ENCODE measurements at regions not wholly inside any gene's neighbourhood (a gene's known extent, or its start where the extent isn't known, plus 50 kb on each side); places are given as distances from the start of the nearest gene placed in this dataset.

DNA sequence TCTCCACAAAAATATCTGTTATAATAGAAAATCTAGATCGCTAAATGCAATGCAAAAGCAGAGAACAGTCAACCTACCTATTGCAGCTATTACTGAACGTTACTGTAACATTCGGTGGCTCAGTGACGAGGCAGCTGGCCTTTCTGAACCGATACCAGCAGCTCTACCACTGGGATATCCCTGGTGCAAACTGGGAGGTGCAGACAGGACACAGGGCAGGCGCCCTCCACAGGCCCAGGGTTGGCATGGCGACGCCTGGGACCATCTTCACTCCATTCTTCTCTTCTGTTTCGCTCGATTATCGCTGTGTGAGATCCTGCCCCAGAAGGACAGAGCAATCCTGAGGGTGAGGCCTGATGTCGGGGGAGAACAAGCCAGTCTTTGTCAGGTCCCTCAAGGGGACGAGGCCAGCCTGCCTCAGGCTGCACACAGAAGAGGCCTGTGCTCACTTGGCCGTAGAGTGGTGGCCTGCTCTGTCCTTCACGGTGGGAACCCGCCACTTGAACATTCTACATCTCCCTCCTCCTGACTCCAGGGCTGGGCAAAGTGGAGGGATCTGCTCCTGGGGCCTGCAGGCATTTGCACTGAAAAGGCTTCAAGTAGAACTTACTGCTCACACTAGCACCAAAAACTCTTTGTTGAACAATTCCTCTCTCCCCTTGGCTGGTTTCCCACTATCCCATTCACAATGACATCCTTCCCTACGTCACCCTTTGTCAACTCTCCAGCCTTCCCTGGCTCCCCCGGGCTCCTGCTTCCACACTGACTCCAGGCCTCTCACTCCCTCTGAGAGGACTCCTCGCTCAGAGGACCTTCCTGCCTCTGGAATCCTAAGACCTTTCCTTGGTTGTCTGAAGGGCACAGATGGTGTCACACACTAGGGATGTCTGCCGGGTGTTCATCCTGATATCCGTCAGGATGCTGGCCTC lies 49.7 kb downstream of the CYRIA start:
- no peak overlapping the region for H3K4me3 ChIP-seq (ENCODE audit: low read depth, low read length)
- no peak overlapping the region for H3K27ac ChIP-seq (ENCODE audit: low read depth, low read length)

DNA sequence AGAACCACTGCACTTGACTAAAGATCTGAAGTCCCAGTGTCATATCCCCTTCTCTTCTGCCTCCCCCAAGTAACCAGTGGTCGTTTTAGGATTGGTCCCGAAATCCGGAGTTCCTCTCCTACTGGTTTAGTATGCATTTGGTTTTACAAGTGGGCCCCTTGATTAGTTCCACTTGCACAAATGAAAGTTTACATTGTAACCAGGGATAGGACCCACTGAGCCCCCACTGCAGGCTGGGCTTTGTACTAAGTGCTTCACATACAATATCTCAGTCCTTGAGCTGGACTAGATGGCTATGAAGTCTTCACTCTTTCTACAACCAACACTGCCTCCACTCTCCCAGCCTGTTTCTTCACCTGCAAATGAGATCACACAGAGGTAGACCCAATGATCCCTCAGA lies 50.4 kb downstream of the CYRIA start:
- H3K9ac ChIP-seq (ENCODE audit: low read length), result no peak overlapping the region
- H3K36me3 ChIP-seq (ENCODE audit: control insufficient read depth, insufficient read depth, low read length), result no peaks in the 10 kb centered on the region
- no peaks in the 10 kb centered on the region for H3K27me3 ChIP-seq (ENCODE audit: control insufficient read depth, insufficient read depth, low read length)
- no peak overlapping the region for H3K4me3 ChIP-seq (ENCODE audit: low read depth, low read length)
- H3K4me1 ChIP-seq (ENCODE audit: control insufficient read depth, insufficient read depth, low read length), result peaks cover 14% of the 10 kb centered on the region; the same call in 1 of the 2 replicates
- H3K27ac ChIP-seq (ENCODE audit: low read depth, low read length), result no peak overlapping the region
- no peaks in the 10 kb centered on the region for H3K9me3 ChIP-seq (ENCODE audit: control insufficient read depth, insufficient read depth, low read depth, low read length)

More for the DNA sequence above, 49.7 kb downstream of the CYRIA start:
- H3K9ac ChIP-seq (ENCODE audit: low read length), result no peak overlapping the region
- H3K36me3 ChIP-seq (ENCODE audit: control insufficient read depth, insufficient read depth, low read length), result no peaks in the 10 kb centered on the region
- no peaks in the 10 kb centered on the region for H3K27me3 ChIP-seq (ENCODE audit: control insufficient read depth, insufficient read depth, low read length)
- H3K4me1 ChIP-seq (ENCODE audit: control insufficient read depth, insufficient read depth, low read length), result peaks cover 14% of the 10 kb centered on the region; the same call in 1 of the 2 replicates
- no peaks in the 10 kb centered on the region for H3K9me3 ChIP-seq (ENCODE audit: control insufficient read depth, insufficient read depth, low read depth, low read length)

DNA sequence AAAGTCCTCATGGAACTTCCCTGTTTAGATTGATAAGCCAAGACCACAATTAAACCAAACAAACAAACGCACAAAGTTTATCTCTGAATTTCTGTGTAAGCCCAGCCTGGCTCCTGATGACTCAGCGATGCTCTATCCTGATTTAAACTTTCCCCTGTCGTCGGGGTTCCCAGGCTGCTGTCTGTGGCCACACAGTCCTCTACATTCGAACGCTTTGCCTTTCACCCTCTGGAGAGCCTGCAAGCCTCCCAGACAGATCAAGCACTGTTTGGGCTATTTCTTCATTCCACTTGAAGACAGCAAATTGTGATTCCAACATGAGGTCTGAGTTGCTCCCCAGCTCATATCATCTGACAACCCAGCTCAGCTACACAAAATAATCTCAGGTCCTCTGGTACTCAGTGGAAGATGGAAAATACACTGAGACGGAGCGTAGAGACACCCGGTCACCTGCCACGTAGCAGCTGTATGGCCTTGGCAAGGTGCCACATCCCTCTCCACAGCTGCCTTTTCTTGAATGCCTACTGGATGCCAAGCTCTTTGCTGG lies 51.2 kb downstream of the CYRIA start:
- no peaks in the 10 kb centered on the region for H3K36me3 ChIP-seq (ENCODE audit: control insufficient read depth, insufficient read depth, low read length)
- H3K27ac ChIP-seq (ENCODE audit: low read depth, low read length), result no peak overlapping the region
- H3K4me1 ChIP-seq (ENCODE audit: control insufficient read depth, insufficient read depth, low read length), result peaks cover 14% of the 10 kb centered on the region; the same call in 1 of the 2 replicates
- no peaks in the 10 kb centered on the region for H3K27me3 ChIP-seq (ENCODE audit: control insufficient read depth, insufficient read depth, low read length)
- no peak overlapping the region for H3K4me3 ChIP-seq (ENCODE audit: low read depth, low read length)
- H3K9ac ChIP-seq (ENCODE audit: low read length), result no peak overlapping the region
- no peaks in the 10 kb centered on the region for H3K9me3 ChIP-seq (ENCODE audit: control insufficient read depth, insufficient read depth, low read depth, low read length)

DNA sequence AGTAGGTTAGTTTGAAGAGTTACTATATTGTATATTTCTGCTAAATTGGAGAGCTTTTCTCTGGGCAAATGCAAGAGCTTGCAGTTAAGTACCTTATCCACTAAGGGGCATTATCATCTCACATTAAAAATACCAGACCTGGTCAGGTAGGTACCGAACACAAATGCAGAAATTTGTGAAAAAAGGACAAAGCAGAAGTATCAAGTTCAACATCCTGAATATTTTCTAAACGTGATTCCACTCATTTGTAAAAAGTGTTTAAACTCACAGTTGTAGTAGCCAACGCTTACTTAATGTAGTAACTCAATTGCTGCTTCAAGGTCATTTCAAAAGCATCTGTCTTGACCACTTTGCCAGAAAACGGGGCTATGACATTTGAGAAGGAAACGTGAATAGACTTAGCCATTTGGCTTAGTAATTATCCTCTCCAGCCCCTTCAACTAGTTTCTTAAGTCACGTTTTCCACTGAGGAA lies 52.1 kb downstream of the CYRIA start:
- no peaks in the 10 kb centered on the region for H3K9me3 ChIP-seq (ENCODE audit: control insufficient read depth, insufficient read depth, low read depth, low read length)
- H3K4me3 ChIP-seq (ENCODE audit: low read depth, low read length), result no peak overlapping the region
- no peak overlapping the region for H3K27ac ChIP-seq (ENCODE audit: low read depth, low read length)
- H3K4me1 ChIP-seq (ENCODE audit: control insufficient read depth, insufficient read depth, low read length), result peaks cover 14% of the 10 kb centered on the region; the same call in 1 of the 2 replicates
- no peak overlapping the region for H3K9ac ChIP-seq (ENCODE audit: low read length)
- no peaks in the 10 kb centered on the region for H3K36me3 ChIP-seq (ENCODE audit: control insufficient read depth, insufficient read depth, low read length)
- H3K27me3 ChIP-seq (ENCODE audit: control insufficient read depth, insufficient read depth, low read length), result no peaks in the 10 kb centered on the region

DNA sequence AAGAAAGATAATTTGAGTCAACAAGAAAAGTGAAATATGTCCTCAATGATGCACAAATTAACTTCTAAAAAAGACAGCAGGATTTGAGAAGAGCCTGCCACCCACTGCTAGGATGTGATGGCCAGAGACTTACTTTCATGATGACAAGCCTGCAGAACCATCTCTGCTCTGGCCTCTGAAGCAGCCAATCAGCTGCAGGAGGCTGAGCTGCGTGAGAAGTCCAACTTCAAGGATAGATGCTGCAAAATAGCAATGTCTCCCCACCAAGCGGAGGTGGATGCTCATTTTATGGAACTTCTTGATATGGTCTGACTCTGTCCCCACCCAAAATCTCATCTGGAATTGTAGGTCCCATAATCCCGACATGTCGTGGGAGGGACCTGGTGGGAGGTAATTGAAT lies 53.1 kb downstream of the CYRIA start:
- H3K27me3 ChIP-seq (ENCODE audit: control insufficient read depth, insufficient read depth, low read length), result no peaks in the 10 kb centered on the region
- H3K9me3 ChIP-seq (ENCODE audit: control insufficient read depth, insufficient read depth, low read depth, low read length), result no peaks in the 10 kb centered on the region
- peaks cover 8% of the 10 kb centered on the region; the same call in 1 of the 2 replicates for H3K4me1 ChIP-seq (ENCODE audit: control insufficient read depth, insufficient read depth, low read length)
- H3K36me3 ChIP-seq (ENCODE audit: control insufficient read depth, insufficient read depth, low read length), result no peaks in the 10 kb centered on the region
- H3K9ac ChIP-seq (ENCODE audit: low read length), result no peak overlapping the region
- H3K27ac ChIP-seq (ENCODE audit: low read depth, low read length), result no peak overlapping the region
- H3K4me3 ChIP-seq (ENCODE audit: low read depth, low read length), result no peak overlapping the region

- H3K9ac ChIP-seq (ENCODE audit: low read length), result no peak overlapping the region
- H3K4me1 ChIP-seq (ENCODE audit: control insufficient read depth, insufficient read depth, low read length), result peaks cover 4% of the 10 kb centered on the region; the same call in 1 of the 2 replicates
- H3K9me3 ChIP-seq (ENCODE audit: control insufficient read depth, insufficient read depth, low read depth, low read length), result no peaks in the 10 kb centered on the region
- no peaks in the 10 kb centered on the region for H3K36me3 ChIP-seq (ENCODE audit: control insufficient read depth, insufficient read depth, low read length)
- no peaks in the 10 kb centered on the region for H3K27me3 ChIP-seq (ENCODE audit: control insufficient read depth, insufficient read depth, low read length)
- no peak overlapping the region for H3K27ac ChIP-seq (ENCODE audit: low read depth, low read length)
- H3K4me3 ChIP-seq (ENCODE audit: low read depth, low read length), result no peak overlapping the region
These were observed 55.8 kb downstream of the CYRIA start for GRCh38 chr2:16609786-16610185.

DNA sequence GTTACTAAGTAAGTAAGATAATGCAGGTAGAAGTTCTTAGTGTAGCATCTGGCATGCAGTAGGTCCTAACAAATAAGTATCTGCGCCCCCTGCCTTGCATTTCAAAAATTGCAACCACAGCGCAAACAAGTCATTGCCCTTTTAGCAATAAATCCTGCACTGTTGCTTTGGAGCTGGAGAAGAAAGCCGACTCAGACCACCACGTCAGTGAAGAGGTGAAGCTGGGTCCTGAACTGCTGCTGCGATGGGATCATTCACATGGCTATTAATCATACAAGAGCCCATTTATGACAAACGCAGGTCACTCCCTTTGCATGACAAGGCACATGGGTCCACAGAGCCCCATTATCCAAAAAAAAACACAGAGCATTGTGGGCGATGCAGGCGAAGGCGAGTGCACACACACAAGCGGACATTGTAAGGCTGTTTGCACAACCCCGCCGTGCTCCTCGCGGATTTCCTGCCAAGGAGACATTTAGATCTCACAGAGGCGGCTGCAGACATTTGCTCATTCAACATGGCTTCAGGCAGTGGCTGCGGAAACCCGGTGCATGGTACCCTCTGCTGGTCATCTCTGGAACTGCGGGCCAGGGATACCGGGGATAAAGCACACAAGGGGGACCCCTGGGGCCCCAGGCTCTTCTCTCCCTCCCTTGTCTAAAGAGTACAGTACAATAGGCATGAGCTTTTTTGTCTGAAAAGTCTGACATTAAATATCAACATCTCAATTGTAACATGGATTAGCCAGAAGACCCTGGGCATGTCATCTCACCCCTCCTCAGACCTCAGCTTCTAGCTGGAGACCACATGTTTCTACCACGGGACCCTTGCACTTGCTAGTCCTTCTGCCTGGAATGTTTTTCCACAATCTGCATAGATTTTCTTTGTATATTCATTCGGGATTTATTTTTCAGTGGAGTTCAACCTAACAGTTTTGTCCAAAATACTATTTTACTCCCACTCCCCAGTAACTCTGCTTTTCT lies 56.7 kb downstream of the CYRIA start:
- Histone ChIP-seq H3K27me3 (ENCODE audit: control insufficient read depth, insufficient read depth, low read length) (no peaks in the 10 kb centered on the region), H3K4me3 (ENCODE audit: low read depth, low read length) (peak overlapping the region; percentile 68), H3K9me3 (ENCODE audit: control insufficient read depth, insufficient read depth, low read depth, low read length) (no peaks in the 10 kb centered on the region), H3K9ac (ENCODE audit: low read length) (peak overlapping the region; percentile 53), H3K27ac (ENCODE audit: low read depth, low read length) (no peak overlapping the region), H3K4me1 (ENCODE audit: control insufficient read depth, insufficient read depth, low read length) (peaks cover 5% of the 10 kb centered on the region; the same call in 1 of the 2 replicates), H3K36me3 (ENCODE audit: control insufficient read depth, insufficient read depth, low read length) (no peaks in the 10 kb centered on the region)

GRCh38 chr2:16607301-16607700 lies 58.3 kb downstream of the CYRIA start:
- Histone ChIP-seq H3K36me3 (ENCODE audit: control insufficient read depth, insufficient read depth, low read length) (no peaks in the 10 kb centered on the region), H3K27ac (ENCODE audit: low read depth, low read length) (no peak overlapping the region), H3K9me3 (ENCODE audit: control insufficient read depth, insufficient read depth, low read depth, low read length) (no peaks in the 10 kb centered on the region), H3K27me3 (ENCODE audit: control insufficient read depth, insufficient read depth, low read length) (no peaks in the 10 kb centered on the region), H3K4me1 (ENCODE audit: control insufficient read depth, insufficient read depth, low read length) (peaks cover 5% of the 10 kb centered on the region; the same call in 1 of the 2 replicates), H3K4me3 (ENCODE audit: low read depth, low read length) (no peak overlapping the region), H3K9ac (ENCODE audit: low read length) (no peak overlapping the region)

DNA sequence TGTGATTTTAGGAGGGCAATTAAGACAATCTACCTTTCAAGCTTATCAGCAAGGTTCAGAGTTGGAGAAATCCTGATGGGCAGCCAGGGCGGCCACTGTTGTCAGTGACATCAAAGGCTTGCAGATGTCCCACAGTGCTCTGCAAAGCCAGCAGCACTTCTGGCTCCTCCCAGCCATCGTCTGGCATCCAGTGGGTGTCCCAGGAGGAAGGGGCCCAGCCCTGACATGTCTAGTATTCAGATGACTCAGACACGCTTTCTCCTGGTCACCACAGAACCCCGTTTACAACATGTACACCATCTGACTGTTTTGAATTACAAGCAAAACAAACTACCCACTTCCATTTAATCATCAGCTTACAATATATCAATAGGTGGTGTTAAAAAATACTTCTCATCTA lies 61.4 kb downstream of the CYRIA start:
- Histone ChIP-seq H3K9me3 (ENCODE audit: control insufficient read depth, insufficient read depth, low read depth, low read length) (no peaks in the 10 kb centered on the region), H3K27ac (ENCODE audit: low read depth, low read length) (no peak overlapping the region), H3K9ac (ENCODE audit: low read length) (no peak overlapping the region), H3K4me1 (ENCODE audit: control insufficient read depth, insufficient read depth, low read length) (peaks cover 5% of the 10 kb centered on the region; the same call in 1 of the 2 replicates), H3K36me3 (ENCODE audit: control insufficient read depth, insufficient read depth, low read length) (no peaks in the 10 kb centered on the region), H3K27me3 (ENCODE audit: control insufficient read depth, insufficient read depth, low read length) (no peaks in the 10 kb centered on the region), H3K4me3 (ENCODE audit: low read depth, low read length) (no peak overlapping the region)

- H3K27me3 ChIP-seq (ENCODE audit: control insufficient read depth, insufficient read depth, low read length), result no peaks in the 10 kb centered on the region
- H3K4me1 ChIP-seq (ENCODE audit: control insufficient read depth, insufficient read depth, low read length), result peaks cover 19% of the 10 kb centered on the region
- H3K9ac ChIP-seq (ENCODE audit: low read length), result no peak overlapping the region
- H3K9me3 ChIP-seq (ENCODE audit: control insufficient read depth, insufficient read depth, low read depth, low read length), result no peaks in the 10 kb centered on the region
- no peak overlapping the region for H3K4me3 ChIP-seq (ENCODE audit: low read depth, low read length)
- H3K36me3 ChIP-seq (ENCODE audit: control insufficient read depth, insufficient read depth, low read length), result no peaks in the 10 kb centered on the region
- no peak overlapping the region for H3K27ac ChIP-seq (ENCODE audit: low read depth, low read length)
These were observed 74.2 kb downstream of the CYRIA start for GRCh38 chr2:16591370-16591933.
